ENCODE measurements at regions not wholly inside any gene's neighbourhood (a gene's known extent, or its start where the extent isn't known, plus 50 kb on each side); places are given as distances from the start of the nearest gene placed in this dataset.

DNA sequence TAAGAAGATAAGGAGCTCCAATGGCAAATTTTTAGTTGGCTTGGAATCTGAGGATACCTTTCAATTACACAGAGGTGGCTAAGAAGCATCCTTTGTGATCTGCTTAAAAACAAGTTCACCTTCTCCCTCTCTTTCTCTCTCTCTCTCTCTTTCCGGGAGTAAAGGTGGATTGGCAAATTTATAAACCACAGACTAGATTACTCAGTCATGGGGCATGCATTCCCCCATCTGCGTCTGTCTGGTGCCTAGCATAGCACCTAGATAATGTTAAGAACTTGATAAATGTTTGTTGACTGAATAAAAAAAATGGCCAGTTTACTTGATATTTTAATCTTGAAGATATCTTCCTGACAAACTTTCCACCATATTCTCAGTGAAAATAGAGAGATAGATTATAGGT lies 312.3 kb downstream of the CDC5L start:
- TF ChIP-seq, protein P1, sequence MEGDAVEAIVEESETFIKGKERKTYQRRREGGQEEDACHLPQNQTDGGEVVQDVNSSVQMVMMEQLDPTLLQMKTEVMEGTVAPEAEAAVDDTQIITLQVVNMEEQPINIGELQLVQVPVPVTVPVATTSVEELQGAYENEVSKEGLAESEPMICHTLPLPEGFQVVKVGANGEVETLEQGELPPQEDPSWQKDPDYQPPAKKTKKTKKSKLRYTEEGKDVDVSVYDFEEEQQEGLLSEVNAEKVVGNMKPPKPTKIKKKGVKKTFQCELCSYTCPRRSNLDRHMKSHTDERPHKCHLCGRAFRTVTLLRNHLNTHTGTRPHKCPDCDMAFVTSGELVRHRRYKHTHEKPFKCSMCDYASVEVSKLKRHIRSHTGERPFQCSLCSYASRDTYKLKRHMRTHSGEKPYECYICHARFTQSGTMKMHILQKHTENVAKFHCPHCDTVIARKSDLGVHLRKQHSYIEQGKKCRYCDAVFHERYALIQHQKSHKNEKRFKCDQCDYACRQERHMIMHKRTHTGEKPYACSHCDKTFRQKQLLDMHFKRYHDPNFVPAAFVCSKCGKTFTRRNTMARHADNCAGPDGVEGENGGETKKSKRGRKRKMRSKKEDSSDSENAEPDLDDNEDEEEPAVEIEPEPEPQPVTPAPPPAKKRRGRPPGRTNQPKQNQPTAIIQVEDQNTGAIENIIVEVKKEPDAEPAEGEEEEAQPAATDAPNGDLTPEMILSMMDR (conservative IDR thresholded peaks at IDR 0.05; ENCODE audit: low read depth, low read length): no peak
- no peak overlapping the region for H3K4me3 ChIP-seq (ENCODE audit: low read depth, low read length)
- DNase-seq (ENCODE audit: low read depth): no peak

DNA sequence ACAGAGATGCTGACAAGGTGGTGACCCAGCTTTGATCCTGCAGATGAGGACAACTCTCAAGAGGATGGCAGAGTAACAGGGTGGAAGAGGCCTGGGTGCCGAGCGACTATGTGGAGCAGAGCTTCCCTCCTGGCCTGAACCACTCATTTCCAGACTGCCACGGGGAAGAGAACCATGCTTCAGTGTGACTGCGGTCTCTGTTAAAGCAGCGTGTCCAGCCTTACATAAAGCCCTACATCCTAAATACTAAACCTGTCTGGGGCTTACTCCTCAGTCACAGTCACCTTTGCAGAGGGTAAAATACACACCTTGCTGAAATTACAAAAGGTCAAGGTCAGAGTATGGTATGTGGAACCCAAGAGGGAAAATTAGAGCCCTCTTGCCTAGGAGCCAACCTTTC lies 312.9 kb downstream of the CDC5L start:
- H3K4me3 ChIP-seq (ENCODE audit: low read depth, low read length): no peak overlapping the region
- no peak for DNase-seq (ENCODE audit: low read depth)
- TF ChIP-seq, protein P1 (conservative IDR thresholded peaks at IDR 0.05; ENCODE audit: low read depth, low read length): no peak

DNA sequence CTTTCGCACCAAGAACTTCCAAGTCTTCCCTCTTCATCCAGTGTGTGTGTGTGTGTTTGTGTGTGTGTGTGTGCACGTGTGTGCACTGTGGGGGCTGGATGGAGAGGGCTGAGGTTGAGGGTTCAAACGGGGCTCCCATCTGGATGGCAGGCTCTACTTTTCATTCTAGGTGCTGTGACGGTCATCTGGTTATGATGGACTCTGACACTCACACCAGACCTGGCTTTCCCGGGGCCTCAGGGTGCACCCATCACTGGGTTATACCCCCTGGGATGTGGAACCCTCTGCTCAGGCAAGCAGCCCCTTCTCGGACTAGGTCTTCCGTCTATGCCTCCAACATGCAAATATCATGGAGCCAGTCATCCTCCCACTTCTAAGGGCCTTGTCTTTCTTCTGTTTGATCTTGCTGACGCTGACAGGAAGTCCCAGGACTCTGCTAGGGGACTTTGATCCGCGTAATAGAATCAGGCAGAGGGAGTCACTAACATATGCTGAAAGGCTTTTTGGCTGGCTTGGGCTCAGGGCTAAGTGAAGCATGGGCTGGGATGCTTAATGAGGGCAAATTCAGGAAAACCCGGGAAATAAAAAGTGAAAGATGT lies 313.6 kb downstream of the CDC5L start:
- no peak overlapping the region for H3K4me3 ChIP-seq (ENCODE audit: low read depth, low read length)
- no peak for DNase-seq (ENCODE audit: low read depth)
- TF ChIP-seq, protein P1 (conservative IDR thresholded peaks at IDR 0.05; ENCODE audit: low read depth, low read length): no peak

DNA sequence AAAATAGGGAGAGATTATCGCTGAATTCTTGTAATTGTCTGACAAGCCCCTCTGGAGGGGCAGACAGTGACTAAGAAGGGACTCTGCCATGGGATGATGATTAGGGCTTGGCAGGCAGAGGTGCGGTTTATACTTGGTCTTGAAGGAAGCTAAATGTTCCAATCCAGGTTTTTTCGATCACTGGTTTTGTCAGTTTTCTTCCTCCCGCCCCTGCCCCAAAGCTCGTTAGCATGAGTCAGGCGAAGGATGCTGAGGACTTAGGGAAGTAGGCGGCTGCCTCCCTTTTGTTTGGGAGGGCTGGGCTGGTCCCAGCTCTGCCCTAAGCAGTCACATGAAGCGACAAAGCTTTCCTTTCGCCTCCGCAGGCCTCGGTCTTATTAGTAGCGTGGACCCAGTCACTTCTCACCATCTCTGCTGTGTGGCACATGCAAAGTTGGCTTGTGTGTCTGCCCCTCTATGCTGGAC lies 314.2 kb downstream of the CDC5L start:
- no peak overlapping the region for H3K4me3 ChIP-seq (ENCODE audit: low read depth, low read length)
- DNase-seq (ENCODE audit: low read depth): no peak

DNA sequence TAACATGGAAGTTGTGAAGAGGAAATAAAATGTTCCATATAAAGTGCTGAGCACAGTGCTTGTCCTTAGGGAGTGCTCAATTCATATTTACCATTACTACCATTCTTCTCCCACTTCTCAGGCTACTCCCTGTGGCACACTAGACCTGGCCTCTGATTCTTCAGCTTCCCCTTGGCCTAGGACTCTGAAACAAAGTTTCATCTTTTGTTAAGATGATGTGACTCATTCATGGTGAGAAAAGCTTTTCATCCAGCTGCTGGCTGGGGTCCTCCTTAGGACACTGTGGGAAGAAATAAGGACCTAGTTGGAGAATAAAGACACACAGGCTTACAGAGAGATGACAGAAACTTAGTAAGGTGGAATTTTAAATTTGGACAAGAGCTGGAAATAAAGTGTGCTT lies 314.8 kb downstream of the CDC5L start:
- TF ChIP-seq, protein P1 (conservative IDR thresholded peaks at IDR 0.05; ENCODE audit: low read depth, low read length): no peak
- no peak for DNase-seq (ENCODE audit: low read depth)
- H3K4me3 ChIP-seq (ENCODE audit: low read depth, low read length): no peak overlapping the region

More for the DNA sequence above, 314.2 kb downstream of the CDC5L start:
- TF ChIP-seq, protein P1 (conservative IDR thresholded peaks at IDR 0.05; ENCODE audit: low read depth, low read length): no peak

DNA sequence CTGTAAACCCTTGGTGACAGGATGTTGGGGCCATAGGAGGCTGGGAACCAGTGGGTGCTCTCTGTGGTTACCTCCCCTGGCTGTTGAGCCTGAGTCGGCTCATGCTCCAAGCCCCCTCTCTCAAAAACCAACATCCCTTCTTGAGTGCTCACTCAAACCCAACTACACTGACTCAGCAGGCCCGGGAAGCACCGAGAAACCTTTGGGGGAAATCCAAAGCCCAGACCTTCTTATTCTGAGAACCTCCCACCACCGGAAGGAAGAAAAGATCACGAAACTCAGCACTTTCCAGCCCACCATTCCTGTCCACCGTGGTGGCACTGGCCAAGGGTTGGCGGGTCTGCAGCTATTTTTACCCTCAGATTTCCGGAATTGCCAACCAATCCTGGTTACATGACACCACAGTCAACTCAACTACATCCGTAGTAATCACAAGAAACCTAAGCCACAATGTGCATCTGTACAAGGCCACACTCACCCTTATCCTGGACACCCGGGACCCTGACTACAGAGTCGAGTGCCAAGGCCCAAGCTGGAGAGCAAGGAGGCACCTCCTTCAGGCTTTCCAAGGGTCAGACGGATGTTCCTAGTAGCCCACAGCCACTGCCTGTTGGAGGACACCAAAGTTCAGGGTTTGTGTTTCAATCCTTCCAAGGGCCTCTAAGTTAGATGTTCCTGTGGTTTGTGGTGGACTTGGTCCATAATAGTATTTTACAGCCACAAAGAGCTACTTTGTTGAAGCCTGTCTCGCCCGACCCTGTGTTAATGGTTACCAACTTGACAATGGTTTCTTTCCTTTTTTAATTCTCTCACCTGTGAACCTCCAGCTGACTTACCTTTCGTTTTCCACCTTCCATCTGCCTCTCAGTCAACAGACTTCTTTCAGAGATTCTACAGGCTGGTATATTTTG lies 317.0 kb downstream of the CDC5L start:
- TF ChIP-seq, protein P1 (conservative IDR thresholded peaks at IDR 0.05; ENCODE audit: low read depth, low read length): no peak
- H3K4me3 ChIP-seq (ENCODE audit: low read depth, low read length): no peak overlapping the region
- no peak for DNase-seq (ENCODE audit: low read depth)

Data from choroid plexus epithelial cell (primary cell).